IPS-15b (cell line): ENCODE measurements at regions not wholly inside any gene's neighbourhood (a gene's known extent, or its start where the extent isn't known, plus 50 kb on each side); places are given as distances from the start of the nearest gene placed in this dataset.

Experiments used
- H3K27me3 ChIP-seq: one replicate; pipeline ENCODE4 v1.6.1; 2013; ENCODE audit warnings: low read length; ENCODE audit not compliant: control insufficient read depth, insufficient read depth
- H3K36me3 ChIP-seq: one replicate; pipeline ENCODE4 v1.6.1; 2013; ENCODE audit warnings: low read length; ENCODE audit not compliant: control insufficient read depth, insufficient read depth
- H3K4me1 ChIP-seq: one replicate; pipeline ENCODE4 v1.6.1; 2013; ENCODE audit warnings: mild to moderate bottlenecking, low read length; ENCODE audit not compliant: control insufficient read depth, insufficient read depth
- H3K4me3 ChIP-seq: one replicate; pipeline ENCODE4 v1.5.1; 2013; ENCODE audit warnings: low read depth, low read length
- H3K9ac ChIP-seq: one replicate; pipeline ENCODE4 v1.6.1; 2013; ENCODE audit warnings: low read depth, mild to moderate bottlenecking, low read length
- H3K9me3 ChIP-seq: one replicate; pipeline ENCODE4 v1.6.1; 2013; ENCODE audit warnings: mild to moderate bottlenecking, low read length; ENCODE audit not compliant: control insufficient read depth, insufficient read depth

DNA sequence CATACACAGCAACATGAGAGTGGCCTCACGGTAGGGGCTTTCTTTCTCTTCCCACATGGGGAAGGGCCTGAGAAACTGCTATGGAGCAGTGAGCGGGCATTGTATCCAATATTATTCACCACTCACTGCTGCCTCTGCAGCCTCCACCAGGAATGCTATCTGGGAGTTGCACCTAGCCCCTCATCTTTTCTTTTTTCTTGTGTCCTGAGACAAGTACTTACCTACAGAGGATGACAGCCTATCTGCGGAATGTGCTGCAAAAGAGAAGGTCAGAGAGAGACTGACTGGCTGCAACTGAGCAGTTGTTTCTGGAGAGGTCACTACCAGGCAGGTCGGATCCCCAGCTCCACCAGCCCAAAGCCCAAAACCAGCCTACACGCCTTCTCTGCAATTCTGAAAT is 52.1 kb upstream of the HTATIP2 start:
- no peaks in the 10 kb centered on the region for H3K36me3 ChIP-seq
- H3K9me3 ChIP-seq = no peaks in the 10 kb centered on the region
- H3K4me1 ChIP-seq = no peaks in the 10 kb centered on the region

GRCh38 chr11:20310596-20311394 is 52.7 kb upstream of the HTATIP2 start:
- no peaks in the 10 kb centered on the region for H3K4me1 ChIP-seq
- no peaks in the 10 kb centered on the region for H3K36me3 ChIP-seq
- no peaks in the 10 kb centered on the region for H3K27me3 ChIP-seq
- H3K4me3 ChIP-seq = no peak overlapping the region
- no peaks in the 10 kb centered on the region for H3K9me3 ChIP-seq
- no peak overlapping the region for H3K9ac ChIP-seq

More for the DNA sequence above, 52.1 kb upstream of the HTATIP2 start:
- Histone ChIP-seq H3K4me3 (no peak overlapping the region), H3K27me3 (no peaks in the 10 kb centered on the region), H3K9ac (no peak overlapping the region)

DNA sequence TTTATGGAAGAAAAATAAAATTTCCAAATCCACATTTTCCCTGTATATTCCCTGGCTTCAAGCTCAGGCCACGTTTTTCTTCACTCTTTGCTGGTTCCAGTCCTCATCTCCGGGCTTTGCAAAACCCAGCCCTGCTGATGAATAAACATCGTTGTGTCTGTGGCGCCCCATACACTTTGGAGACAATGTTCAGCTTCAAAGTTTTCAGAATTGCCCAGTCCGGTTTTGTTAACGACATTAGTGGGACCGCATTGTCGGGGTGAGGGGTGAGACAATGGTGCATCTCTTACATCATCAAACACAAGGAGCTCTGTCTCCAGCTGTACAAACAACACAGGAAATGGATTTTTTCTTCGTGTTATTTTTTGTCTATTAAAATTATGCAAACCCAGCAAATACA is 53.4 kb upstream of the HTATIP2 start:
- Histone ChIP-seq H3K36me3 (no peaks in the 10 kb centered on the region), H3K4me3 (no peak overlapping the region), H3K4me1 (no peaks in the 10 kb centered on the region), H3K9me3 (no peaks in the 10 kb centered on the region), H3K27me3 (no peaks in the 10 kb centered on the region), H3K9ac (no peak overlapping the region)

GRCh38 chr11:20309231-20310025 is 54.1 kb upstream of the HTATIP2 start:
- no peaks in the 10 kb centered on the region for H3K4me1 ChIP-seq
- H3K4me3 ChIP-seq = no peak overlapping the region
- H3K36me3 ChIP-seq = no peaks in the 10 kb centered on the region
- no peak overlapping the region for H3K9ac ChIP-seq
- H3K9me3 ChIP-seq = no peaks in the 10 kb centered on the region
- H3K27me3 ChIP-seq = no peaks in the 10 kb centered on the region

- Histone ChIP-seq H3K27me3 (no peaks in the 10 kb centered on the region), H3K4me3 (no peak overlapping the region), H3K9me3 (no peaks in the 10 kb centered on the region), H3K36me3 (no peaks in the 10 kb centered on the region), H3K4me1 (no peaks in the 10 kb centered on the region), H3K9ac (no peak overlapping the region)
Observed at GRCh38 chr11:20308601-20309000, 54.9 kb upstream of the HTATIP2 start.

DNA sequence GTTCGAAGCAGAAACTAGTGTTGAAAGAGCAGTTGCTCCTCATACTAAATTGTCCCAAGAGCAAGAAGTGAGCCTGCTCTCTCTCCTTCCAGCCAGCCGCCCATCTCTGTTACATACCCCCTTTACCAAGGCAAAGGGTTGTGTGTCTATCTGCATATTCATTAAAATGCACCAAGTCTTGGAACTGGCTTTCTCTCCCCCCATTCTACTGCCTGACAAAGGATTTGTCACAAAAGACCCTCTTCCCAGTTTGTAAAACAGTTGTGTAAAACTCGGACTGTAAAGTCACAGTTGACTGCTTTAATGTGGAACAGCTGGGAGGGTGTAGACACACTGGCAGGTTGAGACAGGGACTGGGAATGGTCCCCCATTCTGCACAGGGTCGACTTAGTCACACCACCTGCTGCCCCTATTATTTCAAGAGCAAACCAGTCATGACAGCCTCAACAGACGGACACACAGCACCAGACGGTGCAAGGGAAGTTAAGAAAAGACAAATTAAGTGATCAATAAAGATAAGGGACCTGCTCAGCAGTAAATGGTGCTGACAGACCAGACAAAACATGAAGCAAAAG is 60.0 kb upstream of the HTATIP2 start:
- no peaks in the 10 kb centered on the region for H3K36me3 ChIP-seq
- H3K4me1 ChIP-seq = no peaks in the 10 kb centered on the region
- H3K9me3 ChIP-seq = no peaks in the 10 kb centered on the region
- no peak overlapping the region for H3K4me3 ChIP-seq
- no peak overlapping the region for H3K9ac ChIP-seq
- no peaks in the 10 kb centered on the region for H3K27me3 ChIP-seq

DNA sequence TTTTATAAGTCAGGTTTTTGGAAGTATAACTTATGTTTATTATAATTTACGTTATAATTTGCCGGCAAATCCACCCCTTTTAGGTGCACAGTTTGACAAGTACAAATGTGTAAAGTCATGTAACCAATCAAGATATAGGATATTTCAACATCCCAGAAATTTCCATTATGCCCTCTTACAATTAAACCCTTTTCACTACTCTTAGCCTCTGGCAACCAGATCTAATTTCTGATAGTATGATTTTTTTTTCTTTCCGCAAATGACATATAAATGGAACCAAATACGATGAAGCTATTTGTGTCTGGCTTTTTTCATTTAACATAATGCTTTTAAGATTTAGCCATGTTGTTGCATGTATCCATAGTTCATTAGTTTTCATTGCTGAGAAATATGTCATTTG is 69.5 kb upstream of the HTATIP2 start:
- H3K4me3 ChIP-seq = no peak overlapping the region
- H3K27me3 ChIP-seq = no peaks in the 10 kb centered on the region
- no peaks in the 10 kb centered on the region for H3K4me1 ChIP-seq
- H3K9me3 ChIP-seq = no peaks in the 10 kb centered on the region
- H3K9ac ChIP-seq = no peak overlapping the region
- no peaks in the 10 kb centered on the region for H3K36me3 ChIP-seq

DNA sequence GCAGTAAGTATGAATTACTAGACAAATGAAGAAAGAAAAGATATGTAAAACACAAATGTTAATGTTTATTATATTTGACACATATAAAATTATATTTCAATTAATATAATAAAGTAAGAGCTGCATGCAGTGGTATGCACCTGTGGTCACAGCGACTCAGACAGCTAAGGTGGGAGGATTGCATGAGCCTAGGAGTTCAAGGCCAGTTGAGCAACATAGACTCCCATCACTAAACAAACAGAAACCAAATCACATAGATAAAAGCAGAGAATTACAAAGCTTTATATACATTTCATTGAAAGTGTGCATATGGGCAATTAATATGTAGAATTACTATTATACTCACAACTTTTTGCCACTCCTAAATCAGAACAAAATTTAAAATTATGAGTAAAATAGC is 70.0 kb upstream of the HTATIP2 start:
- H3K4me3 ChIP-seq = no peak overlapping the region
- H3K4me1 ChIP-seq = no peaks in the 10 kb centered on the region
- no peaks in the 10 kb centered on the region for H3K36me3 ChIP-seq
- no peaks in the 10 kb centered on the region for H3K27me3 ChIP-seq
- no peak overlapping the region for H3K9ac ChIP-seq
- no peaks in the 10 kb centered on the region for H3K9me3 ChIP-seq

DNA sequence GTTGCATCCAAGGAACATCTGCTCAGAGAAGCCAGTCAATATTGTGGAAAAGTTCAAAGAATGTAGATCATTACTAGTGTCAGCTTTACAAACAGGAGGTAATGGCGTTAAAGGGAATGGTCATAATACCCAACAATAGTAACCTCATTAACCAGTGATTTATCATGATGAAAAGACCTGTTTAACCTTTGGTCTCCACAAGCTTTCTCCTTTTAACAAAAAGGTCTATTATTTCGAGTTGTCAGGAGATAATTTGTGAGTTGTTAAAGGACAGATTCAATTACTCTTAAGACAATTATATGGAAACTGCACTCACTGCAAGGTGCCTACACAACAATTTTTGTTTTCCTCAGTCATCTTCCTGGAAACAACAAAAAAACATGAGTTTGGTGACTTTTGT is 73.8 kb upstream of the HTATIP2 start:
- Histone ChIP-seq H3K4me1 (peaks cover 4% of the 10 kb centered on the region), H3K36me3 (no peaks in the 10 kb centered on the region), H3K27me3 (no peaks in the 10 kb centered on the region), H3K4me3 (no peak overlapping the region), H3K9me3 (no peaks in the 10 kb centered on the region), H3K9ac (no peak overlapping the region)

DNA sequence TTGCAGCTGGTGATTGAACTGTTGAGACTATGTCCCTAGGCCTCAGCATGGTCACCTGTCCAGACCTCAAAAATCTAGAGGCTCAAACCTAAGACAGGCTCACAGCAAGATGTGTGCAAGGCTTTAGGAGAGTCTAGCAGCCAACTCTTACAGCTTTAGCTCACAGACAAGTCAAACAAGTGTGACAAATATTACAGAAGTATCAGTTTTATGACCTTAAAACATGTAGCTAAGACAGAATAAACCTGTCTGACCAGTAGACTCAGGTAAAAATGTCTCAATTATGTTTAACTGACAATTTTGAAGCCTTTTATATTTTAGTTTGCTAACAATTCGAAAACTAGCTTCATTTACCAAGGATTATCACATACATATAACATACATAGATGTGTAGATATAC is 80.0 kb upstream of the HTATIP2 start:
- Histone ChIP-seq H3K4me3 (no peak overlapping the region), H3K9ac (no peak overlapping the region), H3K36me3 (no peaks in the 10 kb centered on the region), H3K9me3 (no peaks in the 10 kb centered on the region), H3K27me3 (no peaks in the 10 kb centered on the region), H3K4me1 (peaks cover 4% of the 10 kb centered on the region)

GRCh38 chr11:20278727-20279126 is 84.8 kb upstream of the HTATIP2 start:
- H3K4me3 ChIP-seq = no peak overlapping the region
- no peaks in the 10 kb centered on the region for H3K27me3 ChIP-seq
- no peaks in the 10 kb centered on the region for H3K4me1 ChIP-seq
- H3K9ac ChIP-seq = no peak overlapping the region
- H3K9me3 ChIP-seq = no peaks in the 10 kb centered on the region
- H3K36me3 ChIP-seq = no peaks in the 10 kb centered on the region

GRCh38 chr11:20277014-20277413 is 86.5 kb upstream of the HTATIP2 start:
- Histone ChIP-seq H3K27me3 (no peaks in the 10 kb centered on the region), H3K4me1 (no peaks in the 10 kb centered on the region), H3K9ac (no peak overlapping the region), H3K36me3 (no peaks in the 10 kb centered on the region), H3K4me3 (no peak overlapping the region), H3K9me3 (no peaks in the 10 kb centered on the region)
